ENCODE measurements at regions not wholly inside any gene's neighbourhood (a gene's known extent, or its start where the extent isn't known, plus 50 kb on each side); places are given as distances from the start of the nearest gene placed in this dataset.

DNA sequence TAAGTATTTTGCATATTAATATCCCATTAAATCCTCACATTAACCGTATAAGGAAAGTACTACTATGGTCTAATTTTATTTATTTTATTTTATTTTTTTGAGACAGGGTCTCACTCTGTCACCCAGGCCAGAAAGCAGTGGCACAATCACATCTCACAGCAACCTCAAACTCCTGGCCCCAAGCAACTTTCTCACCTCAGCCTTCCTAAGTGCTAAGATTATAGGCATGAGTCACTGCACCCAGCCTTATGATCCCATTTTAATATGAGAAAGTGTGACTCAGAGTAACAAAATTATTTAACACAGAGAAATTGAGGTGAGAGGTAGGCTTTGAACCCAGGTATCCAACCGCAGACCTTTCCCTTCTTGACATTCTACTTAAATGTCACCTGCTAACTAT lies 330.0 kb upstream of the POU3F3 start:
- H3K27ac ChIP-seq (ENCODE audit: low read depth in 2 of 2, low read length in 1 of 2) = no peak overlapping the region
- no peaks in the 10 kb centered on the region for H3K27me3 ChIP-seq (ENCODE audit: insufficient read depth)
- no peak overlapping the region for H3K4me2 ChIP-seq
- peaks cover 0 to 2% of the 10 kb centered on the region in 2 experiments; a peak in 1 of 4 replicates for H3K4me1 ChIP-seq (ENCODE audit: control insufficient read depth in 1 of 2, insufficient read depth in 2 of 2, low read depth in 1 of 2, low read length in 1 of 2)
- no peaks in the 10 kb centered on the region for H3K36me3 ChIP-seq (replicated peaks in 1 of 2; ENCODE audit: control insufficient read depth in 1 of 2, insufficient read depth in 2 of 2, low read length in 1 of 2)
- H3K9ac ChIP-seq = no peak overlapping the region
- POLR2A ChIA-PET = no interaction called here
- H4K20me1 ChIP-seq (ENCODE audit: insufficient read depth) = no peaks in the 10 kb centered on the region
- CTCF ChIA-PET = no interaction called here
- H3K9me2 ChIP-seq = no peaks in the 10 kb centered on the region
- H2AFZ ChIP-seq (ENCODE audit: low read depth) = no peak overlapping the region
- DNase-seq = no peak
- H3K9me3 ChIP-seq = no peaks in the 10 kb centered on the region
- WGBS (ENCODE audit: low lambda C conversion rate) = 6% methylated on average over 2 of the region's 2 CpGs
- no peak for TF ChIP-seq TAF1 (IDR thresholded peaks at IDR 0.05; ENCODE audit: borderline replicate concordance, low read depth, low read length)
- TF ChIP-seq TCF12 (IDR thresholded peaks at IDR 0.05) = no peak
- no peak for TF ChIP-seq FOSL2 (IDR thresholded peaks at IDR 0.05; ENCODE audit: borderline replicate concordance, low read depth)
- no peak for TF ChIP-seq MEF2A (IDR thresholded peaks at IDR 0.05; ENCODE audit: borderline replicate concordance, low read depth)
- TF ChIP-seq SMC3 (IDR thresholded peaks at IDR 0.05; ENCODE audit: low read depth, low read length) = no peak
- TF ChIP-seq RAD21 (IDR thresholded peaks at IDR 0.05; ENCODE audit: low read length) = no peak
- TF ChIP-seq, protein P1, sequence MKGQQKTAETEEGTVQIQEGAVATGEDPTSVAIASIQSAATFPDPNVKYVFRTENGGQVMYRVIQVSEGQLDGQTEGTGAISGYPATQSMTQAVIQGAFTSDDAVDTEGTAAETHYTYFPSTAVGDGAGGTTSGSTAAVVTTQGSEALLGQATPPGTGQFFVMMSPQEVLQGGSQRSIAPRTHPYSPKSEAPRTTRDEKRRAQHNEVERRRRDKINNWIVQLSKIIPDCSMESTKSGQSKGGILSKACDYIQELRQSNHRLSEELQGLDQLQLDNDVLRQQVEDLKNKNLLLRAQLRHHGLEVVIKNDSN (IDR thresholded peaks at IDR 0.05; ENCODE audit: borderline replicate concordance, low read depth) = no peak
- TF ChIP-seq GATA2 (CRISPR knock-in tag; IDR thresholded peaks at IDR 0.05) = no peak
- TF ChIP-seq, protein P2, sequence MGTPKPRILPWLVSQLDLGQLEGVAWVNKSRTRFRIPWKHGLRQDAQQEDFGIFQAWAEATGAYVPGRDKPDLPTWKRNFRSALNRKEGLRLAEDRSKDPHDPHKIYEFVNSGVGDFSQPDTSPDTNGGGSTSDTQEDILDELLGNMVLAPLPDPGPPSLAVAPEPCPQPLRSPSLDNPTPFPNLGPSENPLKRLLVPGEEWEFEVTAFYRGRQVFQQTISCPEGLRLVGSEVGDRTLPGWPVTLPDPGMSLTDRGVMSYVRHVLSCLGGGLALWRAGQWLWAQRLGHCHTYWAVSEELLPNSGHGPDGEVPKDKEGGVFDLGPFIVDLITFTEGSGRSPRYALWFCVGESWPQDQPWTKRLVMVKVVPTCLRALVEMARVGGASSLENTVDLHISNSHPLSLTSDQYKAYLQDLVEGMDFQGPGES (IDR thresholded peaks at IDR 0.05; ENCODE audit: low read depth, low read length) = no peak
- TF ChIP-seq, protein P3, sequence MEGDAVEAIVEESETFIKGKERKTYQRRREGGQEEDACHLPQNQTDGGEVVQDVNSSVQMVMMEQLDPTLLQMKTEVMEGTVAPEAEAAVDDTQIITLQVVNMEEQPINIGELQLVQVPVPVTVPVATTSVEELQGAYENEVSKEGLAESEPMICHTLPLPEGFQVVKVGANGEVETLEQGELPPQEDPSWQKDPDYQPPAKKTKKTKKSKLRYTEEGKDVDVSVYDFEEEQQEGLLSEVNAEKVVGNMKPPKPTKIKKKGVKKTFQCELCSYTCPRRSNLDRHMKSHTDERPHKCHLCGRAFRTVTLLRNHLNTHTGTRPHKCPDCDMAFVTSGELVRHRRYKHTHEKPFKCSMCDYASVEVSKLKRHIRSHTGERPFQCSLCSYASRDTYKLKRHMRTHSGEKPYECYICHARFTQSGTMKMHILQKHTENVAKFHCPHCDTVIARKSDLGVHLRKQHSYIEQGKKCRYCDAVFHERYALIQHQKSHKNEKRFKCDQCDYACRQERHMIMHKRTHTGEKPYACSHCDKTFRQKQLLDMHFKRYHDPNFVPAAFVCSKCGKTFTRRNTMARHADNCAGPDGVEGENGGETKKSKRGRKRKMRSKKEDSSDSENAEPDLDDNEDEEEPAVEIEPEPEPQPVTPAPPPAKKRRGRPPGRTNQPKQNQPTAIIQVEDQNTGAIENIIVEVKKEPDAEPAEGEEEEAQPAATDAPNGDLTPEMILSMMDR (IDR thresholded peaks at IDR 0.05) = no peak
- no peak for TF ChIP-seq NRF1 (IDR thresholded peaks at IDR 0.05; ENCODE audit: low read depth, low read length)
- no peak overlapping the region for H3K4me3 ChIP-seq (ENCODE audit: low read depth in 2 of 2, low read length in 1 of 2)
- H3K79me2 ChIP-seq (ENCODE audit: insufficient read depth) = no peaks in the 10 kb centered on the region
- no peaks in the 10 kb centered on the region for H3F3A ChIP-seq (replicated peaks; ENCODE audit: insufficient read depth)

DNA sequence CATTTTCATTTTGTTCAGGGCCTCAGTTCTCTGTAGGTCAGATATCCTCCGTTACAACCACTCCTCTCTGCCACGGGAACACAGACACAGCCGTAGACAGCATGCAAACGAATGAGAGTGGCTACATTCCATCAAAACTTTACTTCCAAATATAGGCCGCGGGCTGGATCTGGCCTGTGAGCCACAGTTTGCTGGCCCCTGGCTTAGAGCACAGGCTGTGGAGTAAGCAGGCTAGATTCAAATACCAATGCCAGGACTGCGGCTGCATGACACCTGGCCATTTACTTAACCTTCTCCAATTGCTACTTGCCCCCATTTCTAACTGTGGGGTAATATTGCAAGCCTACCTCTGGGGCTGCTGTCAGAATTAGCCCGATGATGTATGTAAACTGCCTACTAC lies 325.8 kb upstream of the POU3F3 start:
- Histone ChIP-seq H3K27ac (ENCODE audit: low read depth in 2 of 2, low read length in 1 of 2) (no peak overlapping the region), H3K27me3 (ENCODE audit: insufficient read depth) (no peaks in the 10 kb centered on the region), H3K4me2 (no peak overlapping the region), H4K20me1 (ENCODE audit: insufficient read depth) (no peaks in the 10 kb centered on the region), H3K36me3 (replicated peaks in 1 of 2; ENCODE audit: control insufficient read depth in 1 of 2, insufficient read depth in 2 of 2, low read length in 1 of 2) (no peaks in the 10 kb centered on the region), H3K4me3 (ENCODE audit: low read depth in 2 of 2, low read length in 1 of 2) (no peak overlapping the region), H3F3A (replicated peaks; ENCODE audit: insufficient read depth) (no peaks in the 10 kb centered on the region), H3K9me3 (no peaks in the 10 kb centered on the region), H3K9ac (no peak overlapping the region), H3K79me2 (ENCODE audit: insufficient read depth) (no peaks in the 10 kb centered on the region), H3K4me1 (ENCODE audit: control insufficient read depth in 1 of 2, insufficient read depth in 2 of 2, low read depth in 1 of 2, low read length in 1 of 2) (no peaks in the 10 kb centered on the region), H2AFZ (ENCODE audit: low read depth) (no peak overlapping the region), H3K9me2 (no peaks in the 10 kb centered on the region)
- DNase-seq = no peak
- CTCF ChIA-PET = no interaction called here
- TF ChIP-seq, protein P4, sequence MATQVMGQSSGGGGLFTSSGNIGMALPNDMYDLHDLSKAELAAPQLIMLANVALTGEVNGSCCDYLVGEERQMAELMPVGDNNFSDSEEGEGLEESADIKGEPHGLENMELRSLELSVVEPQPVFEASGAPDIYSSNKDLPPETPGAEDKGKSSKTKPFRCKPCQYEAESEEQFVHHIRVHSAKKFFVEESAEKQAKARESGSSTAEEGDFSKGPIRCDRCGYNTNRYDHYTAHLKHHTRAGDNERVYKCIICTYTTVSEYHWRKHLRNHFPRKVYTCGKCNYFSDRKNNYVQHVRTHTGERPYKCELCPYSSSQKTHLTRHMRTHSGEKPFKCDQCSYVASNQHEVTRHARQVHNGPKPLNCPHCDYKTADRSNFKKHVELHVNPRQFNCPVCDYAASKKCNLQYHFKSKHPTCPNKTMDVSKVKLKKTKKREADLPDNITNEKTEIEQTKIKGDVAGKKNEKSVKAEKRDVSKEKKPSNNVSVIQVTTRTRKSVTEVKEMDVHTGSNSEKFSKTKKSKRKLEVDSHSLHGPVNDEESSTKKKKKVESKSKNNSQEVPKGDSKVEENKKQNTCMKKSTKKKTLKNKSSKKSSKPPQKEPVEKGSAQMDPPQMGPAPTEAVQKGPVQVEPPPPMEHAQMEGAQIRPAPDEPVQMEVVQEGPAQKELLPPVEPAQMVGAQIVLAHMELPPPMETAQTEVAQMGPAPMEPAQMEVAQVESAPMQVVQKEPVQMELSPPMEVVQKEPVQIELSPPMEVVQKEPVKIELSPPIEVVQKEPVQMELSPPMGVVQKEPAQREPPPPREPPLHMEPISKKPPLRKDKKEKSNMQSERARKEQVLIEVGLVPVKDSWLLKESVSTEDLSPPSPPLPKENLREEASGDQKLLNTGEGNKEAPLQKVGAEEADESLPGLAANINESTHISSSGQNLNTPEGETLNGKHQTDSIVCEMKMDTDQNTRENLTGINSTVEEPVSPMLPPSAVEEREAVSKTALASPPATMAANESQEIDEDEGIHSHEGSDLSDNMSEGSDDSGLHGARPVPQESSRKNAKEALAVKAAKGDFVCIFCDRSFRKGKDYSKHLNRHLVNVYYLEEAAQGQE (IDR thresholded peaks at IDR 0.05; ENCODE audit: low read depth, low read length) = no peak
- TF ChIP-seq EZH2phosphoT487 (IDR thresholded peaks at IDR 0.05; ENCODE audit: borderline replicate concordance, low read depth) (no peak), POLR2AphosphoS5 (IDR thresholded peaks at IDR 0.05; ENCODE audit: low read depth, low read length) (no peak)
- 26% methylated on average over 8 of the region's 8 CpGs for WGBS (ENCODE audit: low lambda C conversion rate)
- POLR2A ChIA-PET = no interaction called here
